GM12874 (cell line): ENCODE measurements at regions not wholly inside any gene's neighbourhood (a gene's known extent, or its start where the extent isn't known, plus 50 kb on each side); places are given as distances from the start of the nearest gene placed in this dataset.

Source experiments
- TF ChIP-seq, protein P1 (sequence below): IDR thresholded peaks from 2 replicates; pipeline ENCODE4 v1.5.1; 2011; ENCODE audit warnings: low read depth, mild to moderate bottlenecking, control low read depth, low read length, moderate library complexity; ENCODE audit not compliant: insufficient read depth

DNA sequence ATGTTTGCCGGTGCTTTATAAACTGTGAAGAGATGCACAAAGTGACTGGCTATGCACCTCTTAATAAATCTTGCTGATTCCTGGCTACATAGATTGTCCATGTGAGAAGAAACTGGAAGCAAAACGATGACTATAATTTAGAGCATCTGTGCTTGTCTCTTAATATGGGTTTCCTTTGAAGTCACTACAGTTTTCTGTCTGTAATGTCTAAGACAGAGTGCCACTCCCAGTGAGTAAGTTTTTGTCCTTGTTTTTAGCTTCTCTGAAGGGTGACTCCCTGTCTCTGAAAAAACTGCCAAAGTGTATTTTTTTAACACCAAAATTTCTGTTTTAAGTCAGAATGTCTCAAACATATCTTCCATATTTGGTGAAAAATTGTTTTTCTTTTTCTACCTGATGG lies 175.1 kb downstream of the FASLG start:
- TF ChIP-seq, protein P1, sequence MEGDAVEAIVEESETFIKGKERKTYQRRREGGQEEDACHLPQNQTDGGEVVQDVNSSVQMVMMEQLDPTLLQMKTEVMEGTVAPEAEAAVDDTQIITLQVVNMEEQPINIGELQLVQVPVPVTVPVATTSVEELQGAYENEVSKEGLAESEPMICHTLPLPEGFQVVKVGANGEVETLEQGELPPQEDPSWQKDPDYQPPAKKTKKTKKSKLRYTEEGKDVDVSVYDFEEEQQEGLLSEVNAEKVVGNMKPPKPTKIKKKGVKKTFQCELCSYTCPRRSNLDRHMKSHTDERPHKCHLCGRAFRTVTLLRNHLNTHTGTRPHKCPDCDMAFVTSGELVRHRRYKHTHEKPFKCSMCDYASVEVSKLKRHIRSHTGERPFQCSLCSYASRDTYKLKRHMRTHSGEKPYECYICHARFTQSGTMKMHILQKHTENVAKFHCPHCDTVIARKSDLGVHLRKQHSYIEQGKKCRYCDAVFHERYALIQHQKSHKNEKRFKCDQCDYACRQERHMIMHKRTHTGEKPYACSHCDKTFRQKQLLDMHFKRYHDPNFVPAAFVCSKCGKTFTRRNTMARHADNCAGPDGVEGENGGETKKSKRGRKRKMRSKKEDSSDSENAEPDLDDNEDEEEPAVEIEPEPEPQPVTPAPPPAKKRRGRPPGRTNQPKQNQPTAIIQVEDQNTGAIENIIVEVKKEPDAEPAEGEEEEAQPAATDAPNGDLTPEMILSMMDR: no peak

- TF ChIP-seq, protein P1: no peak
Observed at GRCh38 chr1:172834609-172835008, 175.7 kb downstream of the FASLG start.

GRCh38 chr1:172835834-172836233 lies 176.9 kb downstream of the FASLG start:
- TF ChIP-seq, protein P1: no peak

DNA sequence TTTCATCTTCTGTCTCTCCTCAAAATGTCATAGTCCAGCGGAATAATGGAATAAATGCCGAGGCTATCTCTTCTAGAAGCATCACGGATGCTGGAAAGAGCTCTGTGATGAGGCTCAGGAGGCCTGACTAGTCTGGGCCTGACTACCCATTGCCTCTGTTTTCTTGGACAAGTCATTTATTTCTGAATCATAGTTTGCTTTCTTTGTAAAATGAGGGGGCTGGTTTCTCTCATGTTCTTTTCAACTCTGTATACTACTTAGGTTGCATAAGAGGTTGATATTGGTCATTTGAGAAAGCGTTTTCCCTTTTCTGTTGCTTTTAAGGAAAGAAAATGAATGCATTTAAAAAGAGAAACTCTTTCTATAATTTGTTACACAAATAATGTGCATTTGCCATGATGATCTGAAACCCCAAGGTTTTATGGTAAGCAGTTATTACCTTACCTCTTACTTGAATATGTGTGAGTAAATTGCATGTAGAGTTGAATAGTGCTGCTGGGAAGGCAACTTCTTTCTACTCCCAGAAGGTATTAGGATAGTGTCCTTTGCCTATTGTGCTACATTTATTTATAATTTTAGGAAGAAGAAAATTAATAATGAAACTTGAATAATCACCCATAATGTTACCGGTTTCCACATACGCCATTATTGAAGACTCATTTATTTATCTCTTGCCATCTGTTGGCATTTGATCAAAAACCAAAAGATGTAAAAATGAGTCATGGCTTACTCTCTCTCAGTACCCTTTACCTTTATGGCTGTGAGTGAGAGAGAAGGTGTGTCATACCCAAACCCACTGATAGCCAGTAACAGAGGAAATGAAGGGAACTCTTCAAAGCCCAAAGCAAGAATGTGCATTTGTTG lies 179.1 kb downstream of the FASLG start:
- TF ChIP-seq, protein P1: no peak

GRCh38 chr1:172838680-172839313 lies 179.9 kb downstream of the FASLG start:
- TF ChIP-seq, protein P1: no peak

DNA sequence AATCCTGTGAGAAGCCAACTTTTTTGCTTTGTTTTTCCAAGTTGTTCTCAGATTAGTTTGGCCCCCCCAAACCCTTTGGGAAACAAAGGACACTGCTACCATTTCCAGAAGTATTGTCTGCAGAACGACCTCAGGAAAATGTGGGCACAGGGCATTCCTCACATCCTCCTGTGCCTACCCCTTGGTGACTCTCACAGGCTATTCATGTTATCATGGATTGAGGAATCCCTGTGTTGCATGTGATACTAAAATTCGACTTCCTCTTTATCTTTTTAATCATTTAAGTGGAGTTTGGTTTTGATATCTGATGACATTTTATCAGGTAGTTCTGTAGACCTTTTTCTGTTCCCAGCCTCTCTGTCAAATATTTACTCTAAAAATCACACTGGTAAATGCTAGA lies 184.5 kb downstream of the FASLG start:
- TF ChIP-seq, protein P1: no peak

GRCh38 chr1:172845371-172845770 lies 186.5 kb downstream of the FASLG start:
- TF ChIP-seq, protein P1: no peak
